Cardiac septum (tissue), 1 donor: ENCODE measurements at regions not wholly inside any gene's neighbourhood (a gene's known extent, or its start where the extent isn't known, plus 50 kb on each side); places are given as distances from the start of the nearest gene placed in this dataset.

ENCODE experiments used
- DNase-seq: peaks from one replicate; pipeline ENCODE4 v3.0.0-alpha.2; 2020; ENCODE audit warnings: low spot score
- intact Hi-C: fragments of 100-400 bp; cut with DNase I; formaldehyde crosslinking; loops from one replicate; pipeline ENCODE4 v1.14.0; 2022
- donor health status: DM: no; HTN: no; CAD: no.

GRCh38 chr11:111194860-111195568, 50.5 kb upstream of the POU2AF2 start:
- intact Hi-C loops = no loop called here
- no peak for DNase-seq

- intact Hi-C loops = no loop called here
Measured at GRCh38 chr11:111193924-111194490, 51.5 kb upstream of the POU2AF2 start.

GRCh38 chr11:111189466-111189865, 56.1 kb upstream of the POU2AF2 start:
- intact Hi-C loops = no loop called here
- DNase-seq = no peak

More at GRCh38 chr11:111193924-111194490, 51.5 kb upstream of the POU2AF2 start:
- DNase-seq = no peak

GRCh38 chr11:111186308-111186915, 59.1 kb upstream of the POU2AF2 start:
- intact Hi-C loops = no loop called here
- no peak for DNase-seq

- DNase-seq = no peak
- intact Hi-C loops = no loop called here
Measured at GRCh38 chr11:111185266-111185665, 60.3 kb upstream of the POU2AF2 start.

GRCh38 chr11:111183706-111184105, 61.8 kb upstream of the POU2AF2 start:
- intact Hi-C loops = no loop called here
- no peak for DNase-seq

- no peak for DNase-seq
- intact Hi-C loops = no loop called here
Measured at GRCh38 chr11:111179184-111179910, 66.2 kb upstream of the POU2AF2 start.

- DNase-seq = no peak
- intact Hi-C loops = no loop called here
Measured at GRCh38 chr11:111177037-111177871, 68.3 kb upstream of the POU2AF2 start.

- no peak for DNase-seq
- intact Hi-C loops = no loop called here
Measured at GRCh38 chr11:111176603-111177002, 68.9 kb upstream of the POU2AF2 start.

- intact Hi-C loops = no loop called here
Measured at GRCh38 chr11:111173221-111173620, 72.3 kb upstream of the POU2AF2 start.

GRCh38 chr11:111172321-111172862, 73.1 kb upstream of the POU2AF2 start:
- intact Hi-C loops = no loop called here
- DNase-seq = no peak

More at GRCh38 chr11:111173221-111173620, 72.3 kb upstream of the POU2AF2 start:
- DNase-seq = no peak

- intact Hi-C loops = no loop called here
- no peak for DNase-seq
Measured at GRCh38 chr11:111170761-111171379, 74.7 kb upstream of the POU2AF2 start.

GRCh38 chr11:111169367-111169766, 76.2 kb upstream of the POU2AF2 start:
- no peak for DNase-seq
- intact Hi-C loops = no loop called here

- intact Hi-C loops = no loop called here
Measured at GRCh38 chr11:111168871-111169270, 76.7 kb upstream of the POU2AF2 start.

GRCh38 chr11:111167666-111168065, 77.9 kb upstream of the POU2AF2 start:
- intact Hi-C loops = no loop called here
- DNase-seq = no peak

More at GRCh38 chr11:111168871-111169270, 76.7 kb upstream of the POU2AF2 start:
- no peak for DNase-seq

- intact Hi-C loops = no loop called here
- DNase-seq = no peak
Measured at GRCh38 chr11:111166598-111166997, 78.9 kb upstream of the POU2AF2 start.

GRCh38 chr11:111162305-111162704, 83.2 kb upstream of the POU2AF2 start:
- intact Hi-C loops = no loop called here
- DNase-seq = no peak

GRCh38 chr11:111157571-111157970, 88.0 kb upstream of the POU2AF2 start:
- intact Hi-C loops = no loop called here
- DNase-seq = no peak

GRCh38 chr11:111155021-111155420, 90.5 kb upstream of the POU2AF2 start:
- intact Hi-C loops = no loop called here
- no peak for DNase-seq
